Activated CD4-positive, alpha-beta T cell treated with anti-CD3 and anti-CD28 coated beads, Interleukin-10, Interleukin-2, amounts not matched to agents 100 ng/mL and 50 ng/mL, durations not matched to agents 16 hours and 8 hours (primary cell): ENCODE measurements at regions not wholly inside any gene's neighbourhood (a gene's known extent, or its start where the extent isn't known, plus 50 kb on each side); places are given as distances from the start of the nearest gene placed in this dataset.
"Not testable (repeated sequence)": the region's sequence is repeated elsewhere in the genome, so short reads cannot be mapped to it uniquely, and the experiment has no call there.

Experiments used
- DNase-seq: peaks from one replicate; pipeline ENCODE4 v3.0.0-alpha.2; 2020

- DNase-seq = no peak
These were observed 1612.3 kb upstream of the PRR20A start for GRCh38 chr13:55528434-55528833.

- DNase-seq = no peak
These were observed 1606.4 kb upstream of the PRR20A start for GRCh38 chr13:55534306-55534705.

GRCh38 chr13:55538424-55538823 lies 1602.3 kb upstream of the PRR20A start:
- DNase-seq = no peak

GRCh38 chr13:55543053-55543452 lies 1597.7 kb upstream of the PRR20A start:
- no peak for DNase-seq

- DNase-seq = no peak
These were observed 1590.1 kb upstream of the PRR20A start for GRCh38 chr13:55550624-55551023.

GRCh38 chr13:55553701-55554100 lies 1587.0 kb upstream of the PRR20A start:
- DNase-seq = no peak

- DNase-seq = no peak
These were observed 1586.0 kb upstream of the PRR20A start for GRCh38 chr13:55554741-55555140.

GRCh38 chr13:55560331-55560730 lies 1580.4 kb upstream of the PRR20A start:
- no peak for DNase-seq

GRCh38 chr13:55563267-55563666 lies 1577.5 kb upstream of the PRR20A start:
- DNase-seq = no peak

GRCh38 chr13:55566334-55566733 lies 1574.4 kb upstream of the PRR20A start:
- DNase-seq = no peak

GRCh38 chr13:55566779-55567178 lies 1573.9 kb upstream of the PRR20A start:
- DNase-seq = no peak

- no peak for DNase-seq
These were observed 1572.7 kb upstream of the PRR20A start for GRCh38 chr13:55567721-55568625.

- DNase-seq = no peak
These were observed 1571.6 kb upstream of the PRR20A start for GRCh38 chr13:55569082-55569481.

GRCh38 chr13:55569514-55569913 lies 1571.2 kb upstream of the PRR20A start:
- no peak for DNase-seq

- no peak for DNase-seq
These were observed 1570.3 kb upstream of the PRR20A start for GRCh38 chr13:55570371-55570770.

GRCh38 chr13:55571237-55571867 lies 1569.4 kb upstream of the PRR20A start:
- no peak for DNase-seq

GRCh38 chr13:55572408-55572807 lies 1568.3 kb upstream of the PRR20A start:
- DNase-seq = no peak

GRCh38 chr13:55572862-55573261 lies 1567.9 kb upstream of the PRR20A start:
- no peak for DNase-seq

- no peak for DNase-seq
These were observed 1567.2 kb upstream of the PRR20A start for GRCh38 chr13:55573565-55573964.

GRCh38 chr13:55576389-55576788 lies 1564.3 kb upstream of the PRR20A start:
- no peak for DNase-seq

GRCh38 chr13:55577082-55577846 lies 1563.5 kb upstream of the PRR20A start:
- no peak for DNase-seq

- no peak for DNase-seq
These were observed 1562.9 kb upstream of the PRR20A start for GRCh38 chr13:55577847-55578210.

- not testable (repeated sequence) for DNase-seq
These were observed 1558.4 kb upstream of the PRR20A start for GRCh38 chr13:55582294-55582693.
